ENCODE measurements at regions not wholly inside any gene's neighbourhood (a gene's known extent, or its start where the extent isn't known, plus 50 kb on each side); places are given as distances from the start of the nearest gene placed in this dataset.
"Not testable (repeated sequence)": the region's sequence is repeated elsewhere in the genome, so short reads cannot be mapped to it uniquely, and the experiment has no call there.

DNA sequence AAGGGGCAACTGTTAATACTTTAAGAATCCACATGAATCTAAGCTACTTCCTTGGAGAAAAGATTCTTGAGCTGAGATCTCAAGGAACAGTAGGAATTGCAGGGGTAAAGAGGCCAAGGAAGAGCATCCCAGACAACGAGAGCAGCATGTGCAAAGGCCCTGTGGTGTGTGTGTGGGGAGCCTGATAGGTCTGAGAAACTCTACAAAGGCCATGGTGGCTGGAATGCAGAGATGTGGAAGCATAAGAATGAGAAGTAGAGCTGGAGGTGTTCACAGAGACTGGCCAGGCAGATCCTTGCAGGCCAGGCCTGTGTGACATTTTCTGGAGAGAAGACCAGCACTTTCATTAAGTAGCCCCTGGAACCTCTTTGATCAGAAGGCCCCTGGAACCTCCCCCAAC lies 105.8 kb upstream of the GRK3 start:
- not testable (repeated sequence) for H3K9me2 ChIP-seq (ENCODE audit: insufficient read depth, low read length); H3F3A ChIP-seq (ENCODE audit: insufficient read depth, low read length, poor library complexity, severe bottlenecking); H3K36me3 ChIP-seq (ENCODE audit: insufficient read depth, low read length); H3K9ac ChIP-seq (ENCODE audit: low read length); H3K27ac ChIP-seq (ENCODE audit: low read length); H4K20me1 ChIP-seq (ENCODE audit: insufficient read depth); H3K4me2 ChIP-seq (ENCODE audit: low read length); H3K27me3 ChIP-seq (ENCODE audit: insufficient read depth, low read depth, low read length); H3K4me3 ChIP-seq (ENCODE audit: low read length); H3K9me3 ChIP-seq (ENCODE audit: low read length); H3K79me2 ChIP-seq (replicated peaks; ENCODE audit: insufficient read depth, low read length); H2AFZ ChIP-seq (ENCODE audit: low read depth, low read length)

DNA sequence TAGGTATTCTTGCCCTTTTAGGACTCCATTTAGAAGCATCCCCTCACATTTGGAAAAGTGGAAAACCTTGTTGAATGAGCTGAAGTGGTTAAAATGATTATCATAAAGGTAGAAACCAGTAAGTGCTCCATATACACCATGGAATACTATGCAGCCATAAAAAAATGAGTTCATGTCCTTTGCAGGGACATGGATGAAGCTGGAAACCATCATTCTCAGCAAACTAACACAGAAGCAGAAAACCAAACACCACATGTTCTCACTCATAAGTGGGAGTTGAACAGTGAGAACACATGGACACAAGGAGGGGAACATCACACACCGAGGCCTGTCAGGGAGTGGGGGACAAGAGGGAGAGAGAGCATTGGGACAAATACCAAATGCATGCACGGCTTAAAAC lies 103.8 kb upstream of the GRK3 start:
- not testable (repeated sequence) for H3K9me2 ChIP-seq (ENCODE audit: insufficient read depth, low read length); H3K27ac ChIP-seq (ENCODE audit: low read length); H4K20me1 ChIP-seq (ENCODE audit: insufficient read depth); H3K4me2 ChIP-seq (ENCODE audit: low read length); H2AFZ ChIP-seq (ENCODE audit: low read depth, low read length); H3F3A ChIP-seq (ENCODE audit: insufficient read depth, low read length, poor library complexity, severe bottlenecking); H3K9ac ChIP-seq (ENCODE audit: low read length); H3K27me3 ChIP-seq (ENCODE audit: insufficient read depth, low read depth, low read length); H3K79me2 ChIP-seq (replicated peaks; ENCODE audit: insufficient read depth, low read length); H3K9me3 ChIP-seq (ENCODE audit: low read length); H3K36me3 ChIP-seq (ENCODE audit: insufficient read depth, low read length); H3K4me3 ChIP-seq (ENCODE audit: low read length)

DNA sequence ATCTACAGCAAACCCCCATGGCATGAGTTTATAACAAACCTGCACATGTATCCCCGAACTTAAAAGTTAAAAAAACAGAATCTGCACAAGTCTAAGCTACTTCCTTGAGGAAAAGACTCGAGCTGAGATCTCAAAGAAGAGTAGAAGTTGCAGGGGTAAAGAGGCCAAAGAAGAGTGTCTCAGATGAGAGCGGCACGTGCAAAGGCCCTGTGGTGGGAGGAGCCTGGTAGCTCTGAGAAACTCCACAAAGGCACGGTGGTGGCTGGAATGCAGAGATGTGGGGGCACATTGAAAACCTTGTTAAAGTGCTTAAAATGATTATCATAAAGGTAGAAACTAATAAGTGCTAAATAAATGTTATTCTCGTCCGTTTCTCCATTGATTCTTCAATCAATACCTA lies 103.2 kb upstream of the GRK3 start:
- Histone ChIP-seq H2AFZ (ENCODE audit: low read depth, low read length) (no peak overlapping the region), H3F3A (ENCODE audit: insufficient read depth, low read length, poor library complexity, severe bottlenecking) (no peaks in the 10 kb centered on the region)
- TF ChIP-seq RAD21 (conservative IDR thresholded peaks at IDR 0.05) (no peak), EZH2 (IDR thresholded peaks at IDR 0.05; ENCODE audit: borderline replicate concordance, insufficient read depth, low read length, poor library complexity, severe bottlenecking) (no peak), POLR2AphosphoS5 (IDR thresholded peaks at IDR 0.05) (no peak)

DNA sequence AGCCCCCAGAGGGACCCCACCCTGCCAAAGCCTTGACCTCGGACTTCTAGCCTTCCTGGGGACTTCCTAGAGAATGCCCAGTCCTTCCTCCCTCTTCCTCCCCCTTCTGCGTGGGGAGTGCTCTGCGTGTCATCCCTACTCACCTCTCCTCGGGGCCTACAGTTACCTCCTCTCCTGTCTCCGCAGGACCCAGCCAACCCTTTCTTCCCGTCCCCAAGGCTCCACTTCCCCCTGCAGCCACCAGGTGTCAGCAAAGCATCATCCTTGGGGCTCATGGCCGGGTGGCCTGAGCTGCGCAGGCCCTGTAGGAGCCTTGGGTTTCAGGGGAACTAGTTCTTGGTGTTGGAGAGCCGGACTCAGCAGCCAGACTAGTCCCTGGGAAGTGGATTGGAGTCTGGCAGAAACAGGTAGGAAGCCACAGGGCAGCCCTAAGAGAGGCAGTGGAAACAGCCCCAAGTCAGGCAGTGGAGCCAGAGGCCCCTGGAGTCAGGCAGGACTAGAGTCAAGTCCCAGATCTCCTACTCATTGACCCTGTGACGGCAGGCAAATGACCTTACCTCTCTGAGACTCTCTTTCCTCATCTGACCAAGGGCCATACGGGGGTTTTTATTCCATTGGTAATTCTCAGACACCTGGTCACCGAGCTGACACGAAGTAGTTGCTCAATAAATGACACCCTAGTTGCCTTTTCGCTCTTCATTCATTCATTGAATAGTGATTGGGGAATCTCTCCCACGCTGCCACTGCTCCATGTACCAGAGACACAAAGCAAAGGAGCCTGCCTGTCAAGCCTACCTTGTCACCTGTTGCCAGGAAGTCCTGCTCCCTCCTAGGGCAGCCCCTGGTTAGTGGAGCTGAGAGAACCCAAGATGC lies 101.8 kb upstream of the GRK3 start:
- H3K27ac ChIP-seq (ENCODE audit: low read length): not testable (repeated sequence)

More for the DNA sequence above, 103.2 kb upstream of the GRK3 start:
- H3K27ac ChIP-seq (ENCODE audit: low read length): no peak overlapping the region
- no peak overlapping the region for H3K9ac ChIP-seq (ENCODE audit: low read length)
- H3K36me3 ChIP-seq (ENCODE audit: insufficient read depth, low read length): peaks cover 6% of the 10 kb centered on the region
- H3K27me3 ChIP-seq (ENCODE audit: insufficient read depth, low read depth, low read length): no peaks in the 10 kb centered on the region
- H4K20me1 ChIP-seq (ENCODE audit: insufficient read depth): no peaks in the 10 kb centered on the region
- H3K9me3 ChIP-seq (ENCODE audit: low read length): no peaks in the 10 kb centered on the region
- H3K4me3 ChIP-seq (ENCODE audit: low read length): no peak overlapping the region
- no peaks in the 10 kb centered on the region for H3K79me2 ChIP-seq (replicated peaks; ENCODE audit: insufficient read depth, low read length)
- H3K9me2 ChIP-seq (ENCODE audit: insufficient read depth, low read length): no peaks in the 10 kb centered on the region
- no peak overlapping the region for H3K4me2 ChIP-seq (ENCODE audit: low read length)

DNA sequence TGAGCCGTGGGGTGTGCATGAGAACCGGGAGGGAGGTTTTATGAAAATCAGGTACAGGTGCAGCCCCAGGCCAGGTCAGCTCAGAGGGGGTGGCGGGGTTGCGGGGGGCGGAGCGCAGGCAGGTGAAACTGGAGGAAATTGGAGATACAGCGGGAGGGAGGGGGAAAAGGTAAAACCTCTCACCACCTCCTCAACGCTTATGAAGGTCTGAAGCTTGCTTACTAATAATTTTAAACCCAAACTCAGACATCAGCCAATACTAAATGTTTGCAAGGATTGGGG lies 101.2 kb upstream of the GRK3 start:
- H3K4me3 ChIP-seq (ENCODE audit: low read length); H3K4me2 ChIP-seq (ENCODE audit: low read length); H3F3A ChIP-seq (ENCODE audit: insufficient read depth, low read length, poor library complexity, severe bottlenecking); H4K20me1 ChIP-seq (ENCODE audit: insufficient read depth); H3K9me2 ChIP-seq (ENCODE audit: insufficient read depth, low read length); H3K9me3 ChIP-seq (ENCODE audit: low read length); H3K9ac ChIP-seq (ENCODE audit: low read length); H2AFZ ChIP-seq (ENCODE audit: low read depth, low read length); H3K27ac ChIP-seq (ENCODE audit: low read length); H3K79me2 ChIP-seq (replicated peaks; ENCODE audit: insufficient read depth, low read length); H3K36me3 ChIP-seq (ENCODE audit: insufficient read depth, low read length); H3K27me3 ChIP-seq (ENCODE audit: insufficient read depth, low read depth, low read length): not testable (repeated sequence)

More for the DNA sequence above, 101.8 kb upstream of the GRK3 start:
- not testable (repeated sequence) for H2AFZ ChIP-seq (ENCODE audit: low read depth, low read length); H3K9ac ChIP-seq (ENCODE audit: low read length); H3K4me2 ChIP-seq (ENCODE audit: low read length); H3K9me3 ChIP-seq (ENCODE audit: low read length); H4K20me1 ChIP-seq (ENCODE audit: insufficient read depth); H3K9me2 ChIP-seq (ENCODE audit: insufficient read depth, low read length); H3K79me2 ChIP-seq (replicated peaks; ENCODE audit: insufficient read depth, low read length); H3F3A ChIP-seq (ENCODE audit: insufficient read depth, low read length, poor library complexity, severe bottlenecking); H3K4me3 ChIP-seq (ENCODE audit: low read length); H3K36me3 ChIP-seq (ENCODE audit: insufficient read depth, low read length); H3K27me3 ChIP-seq (ENCODE audit: insufficient read depth, low read depth, low read length)
- TF ChIP-seq SMC3 (conservative IDR thresholded peaks at IDR 0.05; ENCODE audit: poor library complexity) (peak; percentile 98), RAD21 (conservative IDR thresholded peaks at IDR 0.05) (peak; percentile 98)
- TF ChIP-seq, protein P1, sequence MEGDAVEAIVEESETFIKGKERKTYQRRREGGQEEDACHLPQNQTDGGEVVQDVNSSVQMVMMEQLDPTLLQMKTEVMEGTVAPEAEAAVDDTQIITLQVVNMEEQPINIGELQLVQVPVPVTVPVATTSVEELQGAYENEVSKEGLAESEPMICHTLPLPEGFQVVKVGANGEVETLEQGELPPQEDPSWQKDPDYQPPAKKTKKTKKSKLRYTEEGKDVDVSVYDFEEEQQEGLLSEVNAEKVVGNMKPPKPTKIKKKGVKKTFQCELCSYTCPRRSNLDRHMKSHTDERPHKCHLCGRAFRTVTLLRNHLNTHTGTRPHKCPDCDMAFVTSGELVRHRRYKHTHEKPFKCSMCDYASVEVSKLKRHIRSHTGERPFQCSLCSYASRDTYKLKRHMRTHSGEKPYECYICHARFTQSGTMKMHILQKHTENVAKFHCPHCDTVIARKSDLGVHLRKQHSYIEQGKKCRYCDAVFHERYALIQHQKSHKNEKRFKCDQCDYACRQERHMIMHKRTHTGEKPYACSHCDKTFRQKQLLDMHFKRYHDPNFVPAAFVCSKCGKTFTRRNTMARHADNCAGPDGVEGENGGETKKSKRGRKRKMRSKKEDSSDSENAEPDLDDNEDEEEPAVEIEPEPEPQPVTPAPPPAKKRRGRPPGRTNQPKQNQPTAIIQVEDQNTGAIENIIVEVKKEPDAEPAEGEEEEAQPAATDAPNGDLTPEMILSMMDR (IDR thresholded peaks at IDR 0.05; ENCODE audit: poor library complexity, severe bottlenecking): peak; percentile 96

DNA sequence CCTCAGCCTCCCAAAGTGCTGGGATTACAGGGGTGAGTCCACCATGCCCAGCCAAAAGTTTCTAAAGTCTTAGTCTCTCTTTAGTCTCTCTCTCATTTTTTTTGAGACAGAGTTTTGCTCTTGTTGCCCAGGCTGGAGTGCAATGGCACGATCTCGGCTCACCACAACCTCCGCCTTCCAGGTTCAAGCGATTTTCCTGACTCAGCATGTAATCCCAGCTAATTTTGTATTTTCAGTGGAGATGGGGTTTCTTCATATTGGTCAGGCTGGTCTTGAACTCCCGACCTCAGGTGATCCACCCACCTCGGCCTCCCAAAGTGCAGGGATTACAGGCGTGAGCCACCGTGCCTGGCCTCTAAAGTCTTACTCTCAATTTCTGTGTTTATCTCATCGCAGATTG lies 100.1 kb upstream of the GRK3 start:
- not testable (repeated sequence) for H3K9ac ChIP-seq (ENCODE audit: low read length); H3K79me2 ChIP-seq (replicated peaks; ENCODE audit: insufficient read depth, low read length); H3K27me3 ChIP-seq (ENCODE audit: insufficient read depth, low read depth, low read length); H4K20me1 ChIP-seq (ENCODE audit: insufficient read depth); H3K36me3 ChIP-seq (ENCODE audit: insufficient read depth, low read length); H3F3A ChIP-seq (ENCODE audit: insufficient read depth, low read length, poor library complexity, severe bottlenecking); H3K27ac ChIP-seq (ENCODE audit: low read length); H2AFZ ChIP-seq (ENCODE audit: low read depth, low read length); H3K4me3 ChIP-seq (ENCODE audit: low read length); H3K9me2 ChIP-seq (ENCODE audit: insufficient read depth, low read length); H3K9me3 ChIP-seq (ENCODE audit: low read length); H3K4me2 ChIP-seq (ENCODE audit: low read length)
